NB4 (cell line): ENCODE measurements at regions not wholly inside any gene's neighbourhood (a gene's known extent, or its start where the extent isn't known, plus 50 kb on each side); places are given as distances from the start of the nearest gene placed in this dataset.

Experiments used
- MAX ChIP-seq: IDR thresholded peaks from 2 replicates; pipeline ENCODE4 v1.6.1; 2011; ENCODE audit warnings: low read depth, low read length
- TF ChIP-seq, protein P1 (sequence below): IDR thresholded peaks from one replicate; pipeline ENCODE4 v1.5.1; 2012; ENCODE audit warnings: low read depth, low read length

DNA sequence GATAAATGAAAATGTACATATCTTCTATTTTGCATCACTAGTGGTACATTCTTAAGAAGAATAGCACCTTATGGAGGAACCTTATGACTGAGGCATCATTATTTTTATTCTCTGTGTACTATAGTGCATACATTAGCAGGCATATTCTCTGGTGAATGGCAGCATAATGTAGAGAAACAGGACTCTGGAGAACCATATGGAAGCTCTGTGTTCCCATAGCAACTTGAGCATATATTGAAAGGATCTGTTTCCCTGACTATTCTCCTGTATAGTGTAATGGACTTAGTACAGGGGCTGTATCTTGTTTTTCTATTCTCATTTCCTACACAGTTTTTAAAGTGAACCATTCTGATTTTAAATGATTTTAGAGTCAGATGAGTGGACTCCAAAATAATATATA, 128.4 kb upstream of the SMIM30 start:
- TF ChIP-seq MAX, result no peak
- TF ChIP-seq, protein P1, sequence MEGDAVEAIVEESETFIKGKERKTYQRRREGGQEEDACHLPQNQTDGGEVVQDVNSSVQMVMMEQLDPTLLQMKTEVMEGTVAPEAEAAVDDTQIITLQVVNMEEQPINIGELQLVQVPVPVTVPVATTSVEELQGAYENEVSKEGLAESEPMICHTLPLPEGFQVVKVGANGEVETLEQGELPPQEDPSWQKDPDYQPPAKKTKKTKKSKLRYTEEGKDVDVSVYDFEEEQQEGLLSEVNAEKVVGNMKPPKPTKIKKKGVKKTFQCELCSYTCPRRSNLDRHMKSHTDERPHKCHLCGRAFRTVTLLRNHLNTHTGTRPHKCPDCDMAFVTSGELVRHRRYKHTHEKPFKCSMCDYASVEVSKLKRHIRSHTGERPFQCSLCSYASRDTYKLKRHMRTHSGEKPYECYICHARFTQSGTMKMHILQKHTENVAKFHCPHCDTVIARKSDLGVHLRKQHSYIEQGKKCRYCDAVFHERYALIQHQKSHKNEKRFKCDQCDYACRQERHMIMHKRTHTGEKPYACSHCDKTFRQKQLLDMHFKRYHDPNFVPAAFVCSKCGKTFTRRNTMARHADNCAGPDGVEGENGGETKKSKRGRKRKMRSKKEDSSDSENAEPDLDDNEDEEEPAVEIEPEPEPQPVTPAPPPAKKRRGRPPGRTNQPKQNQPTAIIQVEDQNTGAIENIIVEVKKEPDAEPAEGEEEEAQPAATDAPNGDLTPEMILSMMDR, result no peak
